HG03457 (cell line): ENCODE measurements at regions not wholly inside any gene's neighbourhood (a gene's known extent, or its start where the extent isn't known, plus 50 kb on each side); places are given as distances from the start of the nearest gene placed in this dataset.

ENCODE experiments used
- ATAC-seq: cut with Tn5 transposase; IDR thresholded peaks from one replicate; pipeline ENCODE4 v1.9.1; 2021; ENCODE audit warnings: moderate number of reproducible peaks; ENCODE audit not compliant: unreplicated experiment

DNA sequence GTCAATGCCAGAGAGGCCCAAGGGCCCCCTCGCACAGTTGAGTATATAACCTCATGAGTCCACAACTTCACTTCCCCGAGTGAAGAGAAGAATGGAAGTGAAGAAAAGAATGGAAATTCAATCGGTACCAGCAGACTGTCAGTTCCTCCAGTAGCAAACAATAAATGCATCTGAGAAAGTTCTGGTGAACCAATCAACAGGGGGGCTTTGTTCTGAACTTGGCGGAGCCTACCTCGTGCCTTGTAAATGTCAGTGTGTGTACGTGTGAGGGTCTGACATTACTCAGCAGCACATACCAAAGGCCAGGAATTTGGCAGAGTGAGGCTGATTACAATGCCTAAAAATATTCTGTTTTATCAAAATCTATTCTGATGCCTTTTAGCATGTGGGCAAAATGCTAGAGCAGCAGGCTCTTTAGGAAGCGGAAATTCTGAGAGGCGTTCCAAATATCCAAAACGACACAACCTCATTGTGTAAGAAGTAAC lies 238.5 kb downstream of the LTN1 start:
- no peak for ATAC-seq

DNA sequence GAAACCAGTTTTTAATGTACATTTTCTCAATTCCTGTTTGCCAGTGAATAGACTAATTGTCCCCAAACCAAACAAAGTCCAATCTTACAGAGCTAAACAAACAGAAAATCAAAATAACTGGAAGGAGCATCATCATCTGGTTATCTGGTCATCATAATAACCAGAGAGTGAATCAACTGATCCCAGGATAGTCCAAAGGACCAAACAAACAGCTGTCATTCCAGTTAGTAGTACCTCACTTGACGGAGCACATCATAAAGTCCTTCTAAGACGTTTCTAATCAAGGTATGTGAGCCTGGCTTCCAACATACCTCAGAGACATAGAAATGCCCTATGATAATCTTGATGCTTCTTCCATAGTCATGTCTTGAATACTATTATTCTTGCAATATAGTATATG lies 240.5 kb downstream of the LTN1 start:
- ATAC-seq = no peak

DNA sequence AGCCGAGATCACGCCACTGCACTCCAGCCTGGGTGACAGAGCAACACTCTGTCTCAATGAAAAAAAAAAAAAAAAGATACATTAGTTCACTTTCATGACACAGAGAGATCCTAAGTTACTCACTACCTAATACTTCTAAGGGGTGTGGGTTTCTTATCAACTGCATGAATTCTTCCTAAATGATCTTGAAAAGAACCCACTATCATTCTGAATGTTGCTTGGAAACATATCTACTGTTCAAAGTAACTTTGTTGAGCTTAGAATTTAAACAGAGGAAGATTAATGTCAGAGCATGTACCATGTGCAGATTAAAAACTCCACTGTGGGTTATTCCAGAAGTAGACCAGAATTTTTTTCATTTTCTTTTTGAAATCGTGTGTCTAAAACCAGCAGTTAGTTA lies 241.5 kb downstream of the LTN1 start:
- ATAC-seq = no peak

DNA sequence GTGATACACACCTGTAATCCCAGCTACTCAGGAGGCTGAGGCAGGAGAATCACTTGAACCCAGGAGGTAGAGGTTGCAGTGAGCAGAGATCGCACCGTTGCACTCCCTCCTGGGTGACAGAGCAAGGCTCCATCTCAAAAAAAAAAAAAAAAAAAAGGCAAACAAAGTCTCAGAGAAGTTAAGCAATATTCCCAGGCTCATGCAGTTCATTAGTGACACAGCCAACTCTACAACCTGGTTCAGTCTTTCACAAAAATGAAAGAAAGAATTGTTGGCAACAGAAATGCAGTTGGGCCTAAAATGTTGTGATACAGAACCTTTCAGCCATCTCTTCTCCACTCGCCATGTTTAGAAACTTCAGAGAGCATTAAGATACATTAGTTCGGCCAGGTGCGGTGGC lies 242.1 kb downstream of the LTN1 start:
- no peak for ATAC-seq

DNA sequence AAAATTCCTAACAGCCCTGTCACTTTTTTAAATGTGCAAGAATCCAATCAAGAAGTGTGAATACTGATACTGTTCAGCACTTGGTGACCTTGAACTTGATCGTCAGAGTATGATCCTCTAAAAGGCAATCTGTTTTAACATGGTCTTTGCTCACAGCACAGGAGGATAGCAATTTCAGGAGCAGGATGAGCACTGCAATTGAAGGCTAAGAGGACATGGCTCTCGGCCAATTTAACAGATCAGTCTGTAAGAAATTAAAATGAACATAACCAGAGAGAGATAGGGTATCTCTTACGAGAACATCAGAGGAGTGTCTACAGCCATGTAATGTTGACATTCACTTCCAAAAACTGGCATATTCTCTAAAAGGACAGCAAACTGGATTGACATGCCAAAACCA lies 243.1 kb downstream of the LTN1 start:
- no peak for ATAC-seq

DNA sequence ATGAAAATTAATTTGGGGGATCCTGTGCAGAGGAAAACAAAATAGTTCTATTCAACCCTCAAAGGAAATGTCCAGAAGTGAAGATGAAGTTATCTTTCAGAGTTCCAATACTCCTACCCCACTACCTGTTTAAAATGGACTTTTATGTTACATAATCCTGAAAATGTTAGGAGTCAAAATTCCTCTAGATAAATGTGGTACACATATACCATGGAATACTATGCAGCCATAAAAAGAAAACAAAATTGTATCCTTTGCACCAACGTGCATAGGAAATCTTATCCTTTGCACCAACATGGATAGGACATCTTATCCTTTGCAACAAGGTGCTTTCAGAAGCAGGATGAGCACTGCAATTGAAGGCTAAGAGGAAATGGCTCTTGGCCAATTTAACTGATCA lies 245.2 kb downstream of the LTN1 start:
- ATAC-seq = no peak

DNA sequence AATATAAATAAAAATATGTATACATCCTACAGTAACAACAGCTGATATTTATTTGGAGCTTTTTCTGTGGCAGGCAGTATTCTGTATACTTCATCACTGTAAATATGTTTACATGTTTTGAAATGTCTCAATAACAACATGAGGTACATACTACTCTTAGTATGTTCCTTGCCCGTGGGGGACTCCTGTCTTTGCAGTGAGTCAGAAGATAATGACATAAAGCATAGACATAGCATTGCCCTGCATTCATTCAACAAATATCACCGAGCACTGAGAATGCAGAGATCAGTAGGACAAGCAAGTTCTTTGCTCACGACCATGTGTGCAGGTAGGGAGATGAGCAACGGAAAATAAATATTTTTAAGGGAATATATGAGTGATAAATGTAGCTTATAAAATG lies 246.5 kb downstream of the LTN1 start:
- no peak for ATAC-seq

DNA sequence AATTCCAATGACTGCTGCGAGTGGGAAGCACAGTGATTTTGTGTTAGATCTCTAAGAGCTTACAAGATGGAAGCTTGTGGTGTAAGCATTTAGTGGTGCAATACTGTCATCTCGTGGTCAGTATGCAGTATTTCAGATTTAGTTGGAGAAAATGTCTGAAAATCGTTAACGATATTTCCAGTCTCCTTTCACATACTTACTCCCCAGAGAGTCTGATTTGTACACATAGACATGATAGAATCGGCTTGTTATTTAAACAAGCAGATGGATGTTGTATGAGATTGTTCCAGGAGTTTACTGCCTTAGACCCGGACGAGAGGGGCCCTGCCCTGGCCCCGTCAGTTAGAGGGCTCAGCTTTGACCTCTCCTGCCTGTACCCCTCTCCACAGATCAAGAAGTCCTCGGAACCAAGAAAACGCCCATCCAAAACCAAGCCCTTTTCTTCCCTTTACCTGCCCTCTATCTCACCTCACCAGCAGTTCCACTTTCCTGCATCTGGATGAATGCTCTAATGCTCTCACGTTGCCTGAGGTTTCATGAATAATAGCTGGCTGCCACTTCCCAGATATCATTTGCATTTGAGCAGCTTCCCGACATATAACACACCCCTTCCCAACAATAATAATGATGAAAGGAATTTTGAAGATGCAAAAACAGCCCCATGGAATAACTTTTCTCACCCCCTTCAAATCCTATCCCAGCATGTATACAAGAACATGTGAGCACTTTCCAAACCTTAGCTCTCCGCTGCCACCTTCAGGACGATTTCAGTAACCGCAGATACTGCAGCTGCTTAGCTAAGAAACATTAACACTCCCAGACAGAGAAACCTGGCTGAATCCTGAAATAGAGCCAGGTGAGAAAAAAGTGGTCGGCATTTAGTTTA lies 247.3 kb downstream of the LTN1 start:
- ATAC-seq = peak; percentile 77

DNA sequence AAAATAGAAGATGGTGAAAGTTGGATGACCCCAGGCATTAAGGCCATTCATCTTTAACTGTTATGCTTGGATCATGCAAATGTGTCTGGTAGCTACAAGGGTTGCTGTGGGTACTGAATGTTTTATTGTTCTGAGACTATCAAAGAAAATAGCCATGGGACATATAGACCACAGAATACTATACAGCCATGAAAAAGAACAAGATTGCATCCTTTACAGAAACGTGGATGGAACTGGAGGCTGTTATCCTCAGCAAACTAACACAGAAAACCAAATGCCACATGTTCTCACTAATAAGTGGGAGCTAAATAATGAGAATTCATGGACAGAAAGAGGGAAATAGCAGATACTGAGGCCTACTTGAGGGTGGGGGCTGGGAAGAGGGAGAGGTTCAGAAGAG lies 249.0 kb downstream of the LTN1 start:
- ATAC-seq = no peak

DNA sequence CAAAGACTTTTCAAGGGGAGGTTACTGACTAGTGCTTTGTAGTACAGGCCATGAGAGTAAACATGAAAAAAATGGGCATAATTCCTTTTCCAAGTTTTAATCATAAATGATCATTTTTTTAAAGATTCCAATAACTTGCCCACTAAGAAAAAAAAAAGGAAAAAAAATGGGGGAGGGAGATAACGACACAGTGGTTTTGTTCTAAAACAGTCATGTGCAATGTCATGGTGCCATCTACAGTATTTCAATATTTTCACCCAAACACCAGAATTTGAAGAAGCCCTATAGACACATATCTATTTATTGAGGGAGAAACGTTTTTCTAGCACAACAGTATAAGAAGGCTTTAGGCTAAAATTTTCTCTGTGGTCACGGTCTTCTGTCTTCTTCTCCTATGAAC lies 250.2 kb downstream of the LTN1 start:
- ATAC-seq = no peak

DNA sequence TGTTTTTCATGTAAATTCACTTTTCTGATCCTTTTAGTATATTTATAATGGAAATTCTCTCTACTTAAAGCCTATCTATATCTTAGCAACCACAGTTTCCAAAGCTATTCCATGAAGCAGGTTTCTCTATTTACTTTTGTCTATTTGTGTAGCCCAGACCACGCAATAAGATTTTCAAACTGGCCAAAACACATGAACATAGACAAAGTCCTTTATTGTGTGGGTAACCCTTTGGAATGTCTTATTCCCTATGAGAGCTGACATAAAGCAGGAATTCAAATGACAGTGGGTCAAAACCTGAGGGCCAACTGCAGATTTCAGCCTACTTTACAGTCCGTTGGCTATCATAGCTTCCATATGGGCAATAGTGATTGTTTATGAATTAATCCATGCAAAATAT lies 252.6 kb downstream of the LTN1 start:
- no peak for ATAC-seq

DNA sequence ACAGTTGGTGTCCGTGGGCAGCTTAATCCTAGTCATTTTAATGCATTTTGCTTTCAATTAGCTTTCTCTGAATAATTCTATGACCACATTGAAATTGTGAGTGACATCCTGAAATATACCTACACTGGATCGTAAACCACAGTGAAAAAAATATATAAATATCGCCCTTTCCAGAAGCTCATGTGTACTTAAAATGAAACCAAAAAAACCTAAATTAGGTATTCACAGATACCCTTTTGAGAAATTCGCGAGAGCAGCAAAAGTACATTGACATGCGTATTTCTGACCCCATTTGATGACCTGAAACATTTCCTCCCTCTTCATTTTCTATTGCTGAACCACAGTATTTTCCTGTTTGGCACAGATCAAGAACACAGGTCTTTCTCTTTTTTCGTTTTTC lies 253.8 kb downstream of the LTN1 start:
- no peak for ATAC-seq

DNA sequence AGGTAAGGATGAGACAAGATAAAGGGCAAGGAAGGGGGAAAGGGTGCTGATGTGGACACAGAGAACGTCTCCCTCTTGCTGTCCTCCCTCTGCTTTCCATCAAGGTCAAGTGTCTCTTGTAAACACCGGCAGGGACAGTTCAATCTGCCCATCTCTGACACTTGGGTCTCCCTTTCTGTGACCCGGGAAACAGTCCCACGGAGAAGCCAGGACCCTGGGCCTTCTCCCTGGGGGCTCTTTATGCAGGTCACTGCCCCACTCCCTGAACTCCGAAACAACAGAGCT lies 254.3 kb downstream of the LTN1 start:
- ATAC-seq = no peak

DNA sequence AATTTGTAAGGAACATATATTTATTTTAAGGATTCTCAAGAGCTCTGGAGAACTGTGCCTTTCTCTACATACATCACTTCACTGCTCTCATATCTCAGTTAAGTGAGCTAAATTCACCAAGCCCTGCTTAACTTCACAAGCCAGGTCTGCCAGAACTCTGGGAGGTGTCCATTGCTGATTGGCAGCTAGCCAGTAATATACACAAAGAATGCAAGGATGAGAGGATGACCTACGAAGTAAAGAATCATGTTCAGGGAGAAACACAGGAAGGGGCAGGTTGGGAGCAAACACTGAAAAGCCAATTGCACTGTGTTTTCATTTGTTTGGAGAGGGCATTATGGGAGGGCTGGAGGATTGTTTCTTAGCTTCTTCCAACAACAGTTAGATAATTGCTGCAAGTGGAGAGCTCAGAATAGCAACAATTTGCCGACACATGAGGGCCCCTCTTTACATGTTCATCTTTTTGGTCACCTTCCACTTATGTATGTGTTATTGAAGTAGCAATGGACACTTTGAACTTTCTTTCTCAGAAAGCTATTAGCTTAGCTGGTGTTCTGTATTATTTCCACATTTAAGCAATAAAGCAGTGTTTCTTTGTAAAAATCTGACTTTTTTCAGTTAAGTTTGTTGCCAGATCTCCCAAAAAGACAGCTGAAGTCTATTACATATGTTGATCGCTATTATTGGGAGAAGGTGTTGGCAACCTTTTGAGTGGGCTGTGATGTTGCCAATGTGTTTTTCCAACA lies 254.8 kb downstream of the LTN1 start:
- ATAC-seq = no peak

DNA sequence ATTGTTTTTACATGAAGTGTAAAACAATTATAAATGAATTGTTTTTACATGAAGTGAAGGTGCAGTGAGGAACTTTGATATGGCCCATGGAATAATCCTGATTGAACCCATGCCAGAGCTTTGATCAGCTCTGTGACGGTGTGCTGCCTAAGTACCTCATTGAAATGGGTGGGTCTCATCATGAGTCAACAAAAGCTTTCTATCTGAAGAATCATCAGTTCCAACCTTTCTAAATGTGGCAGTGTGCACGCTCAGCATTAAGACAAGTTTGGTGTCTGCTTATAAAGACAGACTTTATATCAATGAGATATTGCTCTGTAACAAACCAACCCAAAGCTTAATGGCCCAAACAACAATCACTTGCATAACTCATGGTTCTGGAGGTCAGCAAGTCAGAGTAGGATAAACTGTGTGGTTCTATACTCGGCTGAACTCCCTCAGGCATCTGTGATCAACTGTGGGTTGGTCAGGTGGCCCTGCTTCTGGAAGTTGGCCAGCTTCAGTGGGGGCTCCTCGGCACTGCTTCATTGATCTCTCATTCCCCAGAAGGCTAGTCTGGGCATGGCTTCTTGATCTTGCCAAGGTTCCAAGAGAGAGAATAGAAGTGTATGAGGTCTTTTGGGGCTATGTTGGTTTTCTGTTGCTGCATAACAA lies 258.0 kb downstream of the LTN1 start:
- ATAC-seq = no peak

DNA sequence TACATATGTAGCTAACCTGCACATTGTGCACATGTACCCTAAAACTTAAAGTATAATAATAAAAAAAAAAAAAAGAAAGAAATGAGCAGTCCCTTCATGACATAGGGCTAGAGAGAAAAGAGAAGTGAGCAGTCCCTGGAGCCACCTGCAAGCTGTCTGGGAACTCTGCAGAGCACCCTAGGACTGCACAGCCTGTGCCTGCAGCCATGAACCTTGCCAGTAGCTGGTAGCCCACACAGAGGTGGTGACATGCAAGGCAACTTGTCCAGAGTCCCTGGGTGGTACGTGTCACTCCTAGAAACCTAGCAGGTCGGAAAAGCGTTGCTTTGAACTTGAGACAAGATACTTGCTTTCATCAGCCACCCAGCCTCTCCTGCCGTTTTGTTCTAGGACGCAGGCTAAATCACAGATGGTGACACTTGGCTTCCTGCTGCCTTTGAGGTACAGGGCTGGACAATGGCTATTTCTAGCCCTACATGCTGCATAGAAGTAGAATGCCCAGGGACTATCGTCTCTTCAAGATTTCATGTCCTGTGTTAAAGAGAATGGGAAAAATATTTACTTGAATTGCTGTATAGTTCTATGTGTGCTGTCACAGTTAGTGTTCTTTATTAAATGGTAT lies 260.9 kb downstream of the LTN1 start:
- ATAC-seq = no peak

DNA sequence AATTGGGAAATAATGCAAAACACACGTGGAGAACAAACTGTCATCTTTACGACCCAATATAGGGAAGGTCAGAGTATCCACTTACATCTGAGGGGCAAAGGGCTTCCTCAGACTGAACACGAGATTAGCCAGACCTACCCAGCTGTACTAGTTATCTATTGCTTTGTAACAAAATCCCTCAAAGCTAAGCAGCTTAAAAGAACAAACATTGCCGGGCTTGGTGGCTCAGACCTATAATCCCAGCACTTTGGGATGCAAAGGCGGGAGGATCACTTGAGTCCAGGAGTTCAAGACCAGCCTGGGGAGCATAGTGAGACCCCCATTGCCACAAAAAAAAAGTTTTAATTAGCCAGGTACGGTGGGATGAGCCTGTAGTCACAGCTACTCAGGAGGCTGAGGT lies 262.8 kb downstream of the LTN1 start:
- ATAC-seq = no peak

DNA sequence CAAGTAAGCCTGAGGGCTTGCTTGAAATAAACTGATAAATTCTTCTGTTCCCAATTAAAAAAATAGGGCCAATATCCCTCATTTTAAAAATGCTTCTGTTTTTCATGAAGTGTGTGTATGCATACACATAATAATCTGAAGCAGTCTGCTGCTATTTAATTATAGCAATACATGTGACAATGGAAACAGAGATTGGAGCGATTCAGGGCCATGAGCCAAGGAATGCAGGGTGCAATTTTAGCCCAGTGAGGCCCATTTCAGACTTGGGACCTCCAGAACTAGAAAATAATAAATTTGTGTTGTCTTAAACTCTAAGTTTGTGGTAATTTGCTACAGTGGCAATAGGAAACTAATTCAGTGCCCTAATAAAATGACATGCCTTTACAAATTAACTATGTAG lies 264.9 kb downstream of the LTN1 start:
- no peak for ATAC-seq

DNA sequence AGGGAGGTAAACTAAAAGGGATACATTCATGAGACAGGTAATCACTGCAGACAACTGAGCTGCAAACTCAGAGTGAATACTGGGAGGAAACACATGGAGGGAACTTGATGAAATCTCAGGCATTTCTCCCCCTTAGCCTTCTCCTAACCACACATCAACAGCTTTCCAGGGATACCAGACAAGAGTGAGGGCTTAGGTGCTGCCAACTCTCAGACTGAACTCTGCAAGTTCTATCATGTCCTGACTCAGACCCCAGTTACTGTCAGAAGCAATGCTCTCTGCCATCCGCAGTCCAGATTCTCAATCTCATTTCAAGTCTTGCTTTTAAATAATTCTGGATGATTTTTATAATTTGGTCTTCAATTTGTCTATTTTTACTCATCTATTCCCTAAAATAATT lies 267.3 kb downstream of the LTN1 start:
- no peak for ATAC-seq

DNA sequence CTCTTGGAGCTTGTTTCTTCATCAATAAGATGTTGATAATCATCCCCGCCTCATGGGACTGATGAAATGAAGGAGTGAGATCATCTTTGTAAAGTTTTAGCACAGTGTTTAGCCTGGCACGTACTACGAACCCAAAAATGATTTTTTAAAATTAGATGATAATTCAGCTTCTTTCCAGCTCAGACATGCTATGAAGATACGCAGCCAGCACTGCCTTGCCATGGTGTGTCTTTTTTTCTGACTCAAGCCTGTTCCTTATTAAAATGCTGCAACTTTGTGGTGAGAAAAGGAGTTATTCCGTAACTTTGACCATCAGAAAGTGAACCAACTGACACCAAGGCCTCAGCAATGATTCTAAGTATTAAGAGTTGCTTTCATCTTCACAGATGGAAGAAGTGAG lies 269.0 kb downstream of the LTN1 start:
- no peak for ATAC-seq

DNA sequence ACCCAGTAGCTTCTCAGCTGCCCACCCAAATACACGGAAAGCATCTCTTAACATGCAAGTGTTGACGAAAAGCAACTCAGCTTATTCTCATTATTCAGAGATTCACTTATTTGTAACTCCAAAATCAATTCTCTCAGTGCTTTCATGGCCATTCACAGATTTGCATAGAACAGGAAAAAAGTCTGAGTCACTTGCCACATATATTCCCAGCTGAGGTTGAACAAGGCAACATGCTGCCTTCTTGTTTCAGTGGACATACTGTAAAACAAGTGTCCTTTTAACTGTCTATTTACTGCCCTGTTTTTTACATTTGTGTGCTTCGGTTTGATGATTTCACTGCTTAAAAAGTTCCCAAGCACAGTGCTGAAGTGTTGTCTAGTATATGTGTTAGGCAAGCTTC lies 273.0 kb downstream of the LTN1 start:
- no peak for ATAC-seq
